ENCODE measurements at regions not wholly inside any gene's neighbourhood (a gene's known extent, or its start where the extent isn't known, plus 50 kb on each side); places are given as distances from the start of the nearest gene placed in this dataset.

GRCh38 chr1:188708795-188709535 lies 1768.7 kb downstream of the BRINP3 start:
- TF ChIP-seq EZH2phosphoT487 (IDR thresholded peaks at IDR 0.05; ENCODE audit: low read length) (no peak), EZH2 (optimal IDR thresholded peaks at IDR 0.05; ENCODE audit: low read depth, low read length) (no peak)
- TF ChIP-seq, protein P1, sequence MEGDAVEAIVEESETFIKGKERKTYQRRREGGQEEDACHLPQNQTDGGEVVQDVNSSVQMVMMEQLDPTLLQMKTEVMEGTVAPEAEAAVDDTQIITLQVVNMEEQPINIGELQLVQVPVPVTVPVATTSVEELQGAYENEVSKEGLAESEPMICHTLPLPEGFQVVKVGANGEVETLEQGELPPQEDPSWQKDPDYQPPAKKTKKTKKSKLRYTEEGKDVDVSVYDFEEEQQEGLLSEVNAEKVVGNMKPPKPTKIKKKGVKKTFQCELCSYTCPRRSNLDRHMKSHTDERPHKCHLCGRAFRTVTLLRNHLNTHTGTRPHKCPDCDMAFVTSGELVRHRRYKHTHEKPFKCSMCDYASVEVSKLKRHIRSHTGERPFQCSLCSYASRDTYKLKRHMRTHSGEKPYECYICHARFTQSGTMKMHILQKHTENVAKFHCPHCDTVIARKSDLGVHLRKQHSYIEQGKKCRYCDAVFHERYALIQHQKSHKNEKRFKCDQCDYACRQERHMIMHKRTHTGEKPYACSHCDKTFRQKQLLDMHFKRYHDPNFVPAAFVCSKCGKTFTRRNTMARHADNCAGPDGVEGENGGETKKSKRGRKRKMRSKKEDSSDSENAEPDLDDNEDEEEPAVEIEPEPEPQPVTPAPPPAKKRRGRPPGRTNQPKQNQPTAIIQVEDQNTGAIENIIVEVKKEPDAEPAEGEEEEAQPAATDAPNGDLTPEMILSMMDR (IDR thresholded peaks at IDR 0.05; ENCODE audit: low read length) = no peak
- H3K4me2 ChIP-seq (ENCODE audit: low read depth, low read length) = no peak overlapping the region
- no peak overlapping the region for H3K4me3 ChIP-seq (ENCODE audit: low read length)
- H3K36me3 ChIP-seq (replicated peaks; ENCODE audit: insufficient read depth, low read length) = no peaks in the 10 kb centered on the region
- no peaks in the 10 kb centered on the region for H3K9me3 ChIP-seq (replicated peaks; ENCODE audit: insufficient read depth, low read length)
- H3K4me1 ChIP-seq (ENCODE audit: low read length) = no peaks in the 10 kb centered on the region
- H3K27me3 ChIP-seq (replicated peaks; ENCODE audit: insufficient read depth, low read length) = no peaks in the 10 kb centered on the region
- H2AFZ ChIP-seq (ENCODE audit: low read length) = no peak overlapping the region
- no peaks in the 10 kb centered on the region for H3K79me2 ChIP-seq (ENCODE audit: low read length)
- H3K9ac ChIP-seq (ENCODE audit: low read length) = no peak overlapping the region
- DNase-seq = no peak
- H3K9me2 ChIP-seq (replicated peaks; ENCODE audit: insufficient read depth, low read length) = no peaks in the 10 kb centered on the region
- H3K27ac ChIP-seq (ENCODE audit: low read length) = no peak overlapping the region
- H3F3A ChIP-seq (ENCODE audit: insufficient read depth, low read length) = no peaks in the 10 kb centered on the region
- no peaks in the 10 kb centered on the region for H4K20me1 ChIP-seq (ENCODE audit: insufficient read depth, low read length)

DNA sequence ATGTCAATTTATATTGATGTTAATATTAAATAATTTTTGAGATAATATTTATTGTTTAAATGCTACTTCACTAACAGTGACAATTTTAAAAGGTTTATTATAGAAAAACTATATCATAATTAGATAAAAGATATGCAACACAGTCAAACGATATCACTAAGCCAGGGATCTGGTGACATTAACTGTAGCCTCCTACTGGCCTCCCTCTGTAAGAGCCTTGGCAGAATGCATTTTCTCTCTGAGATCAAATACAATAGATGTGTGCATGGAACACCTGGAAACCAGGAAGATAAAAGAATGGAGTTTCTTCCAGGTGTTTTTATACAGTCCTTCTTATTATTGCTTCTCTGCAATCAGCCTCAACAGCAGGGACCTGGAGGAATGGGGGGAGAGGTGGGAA lies 1762.1 kb downstream of the BRINP3 start:
- TF ChIP-seq, protein P1 (IDR thresholded peaks at IDR 0.05; ENCODE audit: low read length) = no peak
- no peak for TF ChIP-seq EZH2 (optimal IDR thresholded peaks at IDR 0.05; ENCODE audit: low read depth, low read length)
- TF ChIP-seq EZH2phosphoT487 (IDR thresholded peaks at IDR 0.05; ENCODE audit: low read length) = no peak
- H3K9ac ChIP-seq (ENCODE audit: low read length) = no peak overlapping the region
- H3K36me3 ChIP-seq (replicated peaks; ENCODE audit: insufficient read depth, low read length) = no peaks in the 10 kb centered on the region
- no peak overlapping the region for H3K4me2 ChIP-seq (ENCODE audit: low read depth, low read length)
- no peaks in the 10 kb centered on the region for H3K9me3 ChIP-seq (replicated peaks; ENCODE audit: insufficient read depth, low read length)
- no peak overlapping the region for H3K4me3 ChIP-seq (ENCODE audit: low read length)
- H3F3A ChIP-seq (ENCODE audit: insufficient read depth, low read length) = no peaks in the 10 kb centered on the region
- H2AFZ ChIP-seq (ENCODE audit: low read length) = no peak overlapping the region
- no peak overlapping the region for H3K27ac ChIP-seq (ENCODE audit: low read length)
- H3K9me2 ChIP-seq (replicated peaks; ENCODE audit: insufficient read depth, low read length) = no peaks in the 10 kb centered on the region
- DNase-seq = no peak
- H3K4me1 ChIP-seq (ENCODE audit: low read length) = no peaks in the 10 kb centered on the region
- no peaks in the 10 kb centered on the region for H3K27me3 ChIP-seq (replicated peaks; ENCODE audit: insufficient read depth, low read length)
- H4K20me1 ChIP-seq (ENCODE audit: insufficient read depth, low read length) = no peaks in the 10 kb centered on the region
- H3K79me2 ChIP-seq (ENCODE audit: low read length) = no peaks in the 10 kb centered on the region

GRCh38 chr1:188719735-188720134 lies 1757.9 kb downstream of the BRINP3 start:
- Histone ChIP-seq H3K9me2 (replicated peaks; ENCODE audit: insufficient read depth, low read length) (no peaks in the 10 kb centered on the region), H3K27me3 (replicated peaks; ENCODE audit: insufficient read depth, low read length) (no peaks in the 10 kb centered on the region), H3K9ac (ENCODE audit: low read length) (no peak overlapping the region), H2AFZ (ENCODE audit: low read length) (no peak overlapping the region), H4K20me1 (ENCODE audit: insufficient read depth, low read length) (no peaks in the 10 kb centered on the region), H3F3A (ENCODE audit: insufficient read depth, low read length) (no peaks in the 10 kb centered on the region), H3K4me3 (ENCODE audit: low read length) (no peak overlapping the region), H3K79me2 (ENCODE audit: low read length) (no peaks in the 10 kb centered on the region), H3K4me1 (ENCODE audit: low read length) (no peaks in the 10 kb centered on the region), H3K4me2 (ENCODE audit: low read depth, low read length) (no peak overlapping the region), H3K9me3 (replicated peaks; ENCODE audit: insufficient read depth, low read length) (no peaks in the 10 kb centered on the region), H3K27ac (ENCODE audit: low read length) (no peak overlapping the region), H3K36me3 (replicated peaks; ENCODE audit: insufficient read depth, low read length) (no peaks in the 10 kb centered on the region)
- TF ChIP-seq EZH2phosphoT487 (IDR thresholded peaks at IDR 0.05; ENCODE audit: low read length) = no peak
- peak; percentile 27 for DNase-seq

DNA sequence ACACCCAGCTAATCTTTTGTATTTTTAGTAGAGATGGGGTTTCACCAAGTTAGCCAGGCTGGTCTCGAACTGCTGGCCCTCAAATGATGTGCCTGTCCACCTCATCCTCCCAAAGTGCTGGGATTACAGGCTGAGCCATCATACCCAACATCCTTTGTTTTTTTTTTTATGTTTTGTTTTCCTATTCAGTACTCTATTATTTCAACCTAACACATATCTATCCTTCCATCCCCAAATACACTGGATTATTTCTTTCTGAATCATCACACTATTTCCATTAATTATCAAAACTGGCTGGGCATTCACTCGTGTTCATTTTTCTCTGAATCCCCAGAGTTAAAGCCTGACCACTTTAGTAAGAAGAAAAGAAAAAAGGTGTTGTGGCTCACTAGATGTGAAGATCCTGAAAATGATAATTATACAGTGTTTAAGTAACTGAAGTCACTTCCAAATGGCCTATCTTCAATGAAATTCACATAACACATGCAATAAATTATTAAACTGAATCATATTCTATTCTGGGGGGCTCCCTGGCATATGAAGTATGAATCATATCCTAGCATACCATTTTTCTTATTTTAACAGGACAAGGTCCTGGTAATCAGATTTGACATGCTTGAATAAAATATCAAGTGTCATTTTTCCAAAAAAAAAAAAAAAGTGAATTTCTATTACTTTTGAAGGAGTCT lies 1754.2 kb downstream of the BRINP3 start:
- no peaks in the 10 kb centered on the region for H3K27me3 ChIP-seq (replicated peaks; ENCODE audit: insufficient read depth, low read length)
- H3K9me3 ChIP-seq (replicated peaks; ENCODE audit: insufficient read depth, low read length) = no peaks in the 10 kb centered on the region
- H3K4me1 ChIP-seq (ENCODE audit: low read length) = no peaks in the 10 kb centered on the region
- no peaks in the 10 kb centered on the region for H3K9me2 ChIP-seq (replicated peaks; ENCODE audit: insufficient read depth, low read length)
- no peak overlapping the region for H3K4me2 ChIP-seq (ENCODE audit: low read depth, low read length)
- no peaks in the 10 kb centered on the region for H3K79me2 ChIP-seq (ENCODE audit: low read length)
- no peak overlapping the region for H2AFZ ChIP-seq (ENCODE audit: low read length)
- H3K4me3 ChIP-seq (ENCODE audit: low read length) = no peak overlapping the region
- no peak overlapping the region for H3K27ac ChIP-seq (ENCODE audit: low read length)
- no peaks in the 10 kb centered on the region for H4K20me1 ChIP-seq (ENCODE audit: insufficient read depth, low read length)
- TF ChIP-seq EZH2phosphoT487 (IDR thresholded peaks at IDR 0.05; ENCODE audit: low read length) (no peak), EZH2 (optimal IDR thresholded peaks at IDR 0.05; ENCODE audit: low read depth, low read length) (no peak)
- TF ChIP-seq, protein P1 (IDR thresholded peaks at IDR 0.05; ENCODE audit: low read length) = no peak
- H3F3A ChIP-seq (ENCODE audit: insufficient read depth, low read length) = no peaks in the 10 kb centered on the region
- H3K36me3 ChIP-seq (replicated peaks; ENCODE audit: insufficient read depth, low read length) = no peaks in the 10 kb centered on the region
- H3K9ac ChIP-seq (ENCODE audit: low read length) = no peak overlapping the region
- DNase-seq = no peak

Measured in MM.1S (cell line).